Psoas muscle (tissue), 7 donors: ENCODE measurements at regions not wholly inside any gene's neighbourhood (a gene's known extent, or its start where the extent isn't known, plus 50 kb on each side); places are given as distances from the start of the nearest gene placed in this dataset.

Source experiments
- ATAC-seq, 4 donors: fragments of 200-7000 bp; cut with Tn5 transposase; one replicate each; pipeline ENCODE4 v1.9.1; 2020; ENCODE audit warnings: moderate library complexity in 3 of 4, mild to moderate bottlenecking in 2 of 4
- DNase-seq, 2 donors: peaks; one replicate each; pipeline ENCODE4 v3.0.0-alpha.2; 2020
- H3K27ac ChIP-seq: fragments of 200-600 bp; one replicate; pipeline ENCODE4 v1.8.0; 2022
- H3K27me3 ChIP-seq, 3 donors: fragments of 200-600 bp in 1 of 3; one replicate each; pipeline versions ENCODE4 v1.6.1 to v1.8.0; 2013 to 2022; ENCODE audit warnings: low read length in 2 of 3, mild to moderate bottlenecking in 2 of 3, moderate library complexity in 1 of 3; ENCODE audit not compliant: insufficient read depth in 3 of 3
- H3K36me3 ChIP-seq, 2 donors: fragments of 200-600 bp in 1 of 2; one replicate each; pipeline versions ENCODE4 v1.6.1 to v1.8.0; 2013 to 2022; ENCODE audit warnings: low read depth in 1 of 2, mild to moderate bottlenecking in 1 of 2, moderate library complexity in 1 of 2; ENCODE audit not compliant: insufficient read depth in 1 of 2
- H3K4me1 ChIP-seq: fragments of 200-600 bp; one replicate; pipeline ENCODE4 v1.8.0; 2022
- H3K4me3 ChIP-seq: fragments of 200-600 bp; one replicate; pipeline ENCODE4 v1.8.0; 2022; ENCODE audit warnings: mild to moderate bottlenecking
- H3K9me3 ChIP-seq: fragments of 200-600 bp; one replicate; pipeline ENCODE4 v1.8.0; 2022
- WGBS, 3 donors: extraction: QIAGEN DNeasy Blood & Tissue Kit; methylation state at CpG; one replicate each; pipeline versions ENCODE4 v1.1.6 to v1.1.7; 2013; 5-methylcytosine and 5-hydroxymethylcytosine counted together
- intact Hi-C, 2 donors: fragments of 100-400 bp; cut with DNase I; formaldehyde crosslinking; loops; one replicate each; pipeline versions ENCODE4 v1.11.0 to v1.14.2; 2022
- TF ChIP-seq, protein P1 (sequence below): fragments of 200-600 bp; IDR thresholded peaks from one replicate; pipeline ENCODE4 v1.8.0; 2022; ENCODE audit warnings: antibody characterized with exemption
- donor health status: healthy with polysubstance abuse.
- donor health status: DM: no; HTN: no; CAD: no; lungs with moderate emphysema.
- donor health status: Bipolar disorder and iron deficiency.
- donor health status: healthy.
- donor health status: DM: yes; HTN: yes; CAD: no.
- donor health status: DM: no; HTN: no; CAD: no.
- donor health status: DM: yes; HTN: yes; CAD: no.

- DNase-seq (no peak), ATAC-seq (peak in 1 of 4 donors; percentile 9)
- TF ChIP-seq, protein P1, sequence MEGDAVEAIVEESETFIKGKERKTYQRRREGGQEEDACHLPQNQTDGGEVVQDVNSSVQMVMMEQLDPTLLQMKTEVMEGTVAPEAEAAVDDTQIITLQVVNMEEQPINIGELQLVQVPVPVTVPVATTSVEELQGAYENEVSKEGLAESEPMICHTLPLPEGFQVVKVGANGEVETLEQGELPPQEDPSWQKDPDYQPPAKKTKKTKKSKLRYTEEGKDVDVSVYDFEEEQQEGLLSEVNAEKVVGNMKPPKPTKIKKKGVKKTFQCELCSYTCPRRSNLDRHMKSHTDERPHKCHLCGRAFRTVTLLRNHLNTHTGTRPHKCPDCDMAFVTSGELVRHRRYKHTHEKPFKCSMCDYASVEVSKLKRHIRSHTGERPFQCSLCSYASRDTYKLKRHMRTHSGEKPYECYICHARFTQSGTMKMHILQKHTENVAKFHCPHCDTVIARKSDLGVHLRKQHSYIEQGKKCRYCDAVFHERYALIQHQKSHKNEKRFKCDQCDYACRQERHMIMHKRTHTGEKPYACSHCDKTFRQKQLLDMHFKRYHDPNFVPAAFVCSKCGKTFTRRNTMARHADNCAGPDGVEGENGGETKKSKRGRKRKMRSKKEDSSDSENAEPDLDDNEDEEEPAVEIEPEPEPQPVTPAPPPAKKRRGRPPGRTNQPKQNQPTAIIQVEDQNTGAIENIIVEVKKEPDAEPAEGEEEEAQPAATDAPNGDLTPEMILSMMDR = no peak
- peak overlapping the region; percentile 73 for H3K27ac ChIP-seq
- intact Hi-C loops = no loop called here
- no peak overlapping the region for H3K4me3 ChIP-seq
- no peaks in the 10 kb centered on the region for H3K36me3 ChIP-seq
- peaks cover 16% of the 10 kb centered on the region for H3K4me1 ChIP-seq
- 93 to 95% (median 93%) methylated on average over 6 of the region's 6 CpGs for WGBS, 3 donors
- no peaks in the 10 kb centered on the region for H3K27me3 ChIP-seq
- H3K9me3 ChIP-seq = no peaks in the 10 kb centered on the region
These were observed 73.0 kb upstream of the BACH2 start for GRCh38 chr6:90369651-90370050.

GRCh38 chr6:90369024-90369519 is 72.4 kb upstream of the BACH2 start:
- DNase-seq = peak; percentile 53 to 58
- H3K27me3 ChIP-seq = no peaks in the 10 kb centered on the region
- peak; percentile 97 to 98 (median 98) for ATAC-seq
- intact Hi-C loops = no loop called here
- H3K4me3 ChIP-seq = no peak overlapping the region
- H3K27ac ChIP-seq = peak overlapping the region; percentile 73
- H3K36me3 ChIP-seq = no peaks in the 10 kb centered on the region
- 12 to 16% (median 16%) methylated on average over 9 of the region's 9 CpGs for WGBS, 3 donors
- TF ChIP-seq, protein P1 = no peak
- H3K9me3 ChIP-seq = no peaks in the 10 kb centered on the region
- peaks cover 16% of the 10 kb centered on the region for H3K4me1 ChIP-seq

GRCh38 chr6:90368601-90369000 is 72.0 kb upstream of the BACH2 start:
- TF ChIP-seq, protein P1 = no peak
- no peak overlapping the region for H3K4me3 ChIP-seq
- intact Hi-C loops = no loop called here
- H3K36me3 ChIP-seq = no peaks in the 10 kb centered on the region
- DNase-seq = no peak
- no peaks in the 10 kb centered on the region for H3K27me3 ChIP-seq
- peak overlapping the region; percentile 73 for H3K27ac ChIP-seq
- ATAC-seq = no peak
- no peaks in the 10 kb centered on the region for H3K9me3 ChIP-seq
- H3K4me1 ChIP-seq = peaks cover 16% of the 10 kb centered on the region

DNA sequence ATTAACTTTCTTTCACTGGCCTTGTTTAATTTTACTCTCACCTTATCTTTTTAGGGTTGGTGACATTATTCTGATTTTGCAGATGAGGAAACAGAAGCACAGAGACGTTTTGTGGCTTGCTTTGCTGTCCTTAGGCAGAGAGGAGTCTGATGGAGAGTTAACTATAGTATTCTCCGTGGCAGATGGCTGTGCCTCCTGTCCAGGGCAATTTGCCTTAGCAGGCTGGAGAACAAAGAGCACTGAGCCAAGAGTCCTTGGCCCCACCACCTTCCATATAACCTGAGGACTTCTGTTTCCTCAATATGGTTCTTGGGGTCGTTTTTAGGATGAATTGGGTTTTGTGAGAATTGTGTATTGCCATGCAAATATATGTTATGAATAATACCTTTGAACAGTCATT is 71.4 kb upstream of the BACH2 start:
- no peaks in the 10 kb centered on the region for H3K36me3 ChIP-seq
- TF ChIP-seq, protein P1 = no peak
- intact Hi-C loops = no loop called here
- H3K27ac ChIP-seq = no peak overlapping the region
- H3K4me1 ChIP-seq = peaks cover 16% of the 10 kb centered on the region
- H3K9me3 ChIP-seq = no peaks in the 10 kb centered on the region
- 45 to 66% (median 56%) methylated on average over 3 of the region's 3 CpGs for WGBS, 3 donors
- DNase-seq = no peak
- no peak overlapping the region for H3K4me3 ChIP-seq
- H3K27me3 ChIP-seq = no peaks in the 10 kb centered on the region
- no peak for ATAC-seq

- Histone ChIP-seq H3K4me1 (peaks cover 16% of the 10 kb centered on the region), H3K27ac (no peak overlapping the region), H3K4me3 (no peak overlapping the region), H3K36me3 (no peaks in the 10 kb centered on the region), H3K27me3 (no peaks in the 10 kb centered on the region), H3K9me3 (no peaks in the 10 kb centered on the region)
- ATAC-seq (no peak), DNase-seq (no peak)
- intact Hi-C loops = no loop called here
- 85 to 87% (median 86%) methylated on average over 7 of the region's 7 CpGs for WGBS, 3 donors
- TF ChIP-seq, protein P1 = no peak
These were observed 69.0 kb upstream of the BACH2 start for GRCh38 chr6:90365565-90366219.
